ENCODE measurements at regions not wholly inside any gene's neighbourhood (a gene's known extent, or its start where the extent isn't known, plus 50 kb on each side); places are given as distances from the start of the nearest gene placed in this dataset.

- CTCF ChIA-PET, result no interaction called here
Observed at GRCh38 chr4:11511321-11511720, 82.6 kb upstream of the HS3ST1 start.

More at GRCh38 chr4:11511321-11511720, 82.6 kb upstream of the HS3ST1 start:
- Histone ChIP-seq H2AFZ (replicated peaks; ENCODE audit: low read length, poor library complexity) (no peak overlapping the region), H2BK15ac (ENCODE audit: low read depth, low read length) (no peak overlapping the region), H3K36me3 (ENCODE audit: control insufficient read depth, insufficient read depth, low read length) (no peaks in the 10 kb centered on the region), H3K9me3 (ENCODE audit: control insufficient read depth, insufficient read depth, low read length) (no peaks in the 10 kb centered on the region), H2BK120ac (ENCODE audit: low read depth, low read length) (no peak overlapping the region), H4K5ac (ENCODE audit: low read depth, low read length) (no peak overlapping the region), H3K9ac (ENCODE audit: low read depth, low read length) (no peak overlapping the region), H3K4me1 (ENCODE audit: control insufficient read depth, insufficient read depth, low read length) (no peaks in the 10 kb centered on the region), H2AK9ac (replicated peaks; ENCODE audit: low read depth, low read length, poor library complexity) (no peak overlapping the region), H2BK5ac (ENCODE audit: low read depth, low read length, poor library complexity, severe bottlenecking) (no peak overlapping the region), H3K27me3 (ENCODE audit: control insufficient read depth, insufficient read depth, low read length) (no peaks in the 10 kb centered on the region; the same call in none of the 2 replicates), H3K79me1 (ENCODE audit: low read depth in 1 of 2, low read length in 2 of 2) (no peaks in the 10 kb centered on the region), H2BK20ac (ENCODE audit: low read depth, low read length) (no peak overlapping the region), H2AK5ac (ENCODE audit: low read depth, low read length) (no peak overlapping the region), H4K20me1 (ENCODE audit: insufficient read depth, low read length) (no peaks in the 10 kb centered on the region), H3K9me1 (ENCODE audit: insufficient read depth, low read length) (no peaks in the 10 kb centered on the region), H3K18ac (ENCODE audit: low read depth, low read length) (no peak overlapping the region; the same call in 1 of the 2 replicates), H3K4me2 (ENCODE audit: low read depth, low read length) (no peak overlapping the region), H3K4ac (ENCODE audit: low read depth, low read length) (no peak overlapping the region), H4K91ac (ENCODE audit: insufficient read depth, low read depth, low read length) (no peak overlapping the region), H3K56ac (ENCODE audit: extremely low read depth, insufficient read depth, low read length) (no peak overlapping the region), H3K23ac (ENCODE audit: low read depth, low read length) (no peak overlapping the region), H4K8ac (ENCODE audit: low read depth in 2 of 2, low read length in 2 of 2) (no peak overlapping the region), H3K4me3 (ENCODE audit: insufficient read depth, low read depth, low read length) (no peak overlapping the region), H3K14ac (replicated peaks; ENCODE audit: low read depth, low read length) (no peak overlapping the region), H3K27ac (ENCODE audit: insufficient read depth, low read length) (no peak overlapping the region)
- ATAC-seq (ENCODE audit: low read depth), result no peak; the same call in 1 of the 2 replicates
- no CpG with 5 or more reads among the region's 3 CpGs for WGBS, 2 experiments (ENCODE audit: extremely low coverage in 2 of 2, insufficient read length in 1 of 2)
- POLR2A ChIA-PET (ENCODE audit: unreplicated experiment), result no interaction called here
- in situ Hi-C loops (cut with MboI; ENCODE audit: low sequenced_read_pairs) (no loop called here), intact Hi-C loops (cut with micrococcal nuclease) (no loop called here), dilution Hi-C loops (cut with HindIII; ENCODE audit: low sequenced_read_pairs, unreplicated experiment) (no loop called here)
- no peak for DNase-seq
- no TSS peak for BruUV-seq (replicated peaks)
- TF ChIP-seq POLR2A (IDR thresholded peaks at IDR 0.05; ENCODE audit: low read depth, low read length) (no peak), MAZ (IDR thresholded peaks at IDR 0.05; ENCODE audit: borderline replicate concordance, low read depth, low read length) (no peak), CEBPB (IDR thresholded peaks at IDR 0.05; ENCODE audit: low read depth, low read length) (no peak), RFX5 (IDR thresholded peaks at IDR 0.05; ENCODE audit: low read depth, low read length) (no peak), BHLHE40 (IDR thresholded peaks at IDR 0.05; ENCODE audit: low read depth, low read length) (no peak), MAFK (IDR thresholded peaks at IDR 0.05; ENCODE audit: low read depth, low read length) (no peak), USF2 (IDR thresholded peaks at IDR 0.05; ENCODE audit: low read depth, low read length) (no peak), CTCF (conservative IDR thresholded peaks at IDR 0.05; ENCODE audit: low read depth, low read length) (no peak), NFE2L2 (IDR thresholded peaks at IDR 0.05; ENCODE audit: low read depth, low read length) (no peak), RCOR1 (IDR thresholded peaks at IDR 0.05; ENCODE audit: insufficient replicate concordance, low read length) (no peak), FOS (IDR thresholded peaks at IDR 0.05; ENCODE audit: low read depth, low read length) (no peak), CHD1 (IDR thresholded peaks at IDR 0.05; ENCODE audit: low read depth, low read length) (no peak), SMC3 (IDR thresholded peaks at IDR 0.05; ENCODE audit: low read depth, low read length) (no peak), ELK1 (IDR thresholded peaks at IDR 0.05; ENCODE audit: borderline replicate concordance, low read depth, low read length) (no peak), RAD21 (IDR thresholded peaks at IDR 0.05; ENCODE audit: low read length) (no peak), MXI1 (IDR thresholded peaks at IDR 0.05; ENCODE audit: borderline replicate concordance, low read depth, low read length) (no peak)
